GM19438 (cell line): ENCODE measurements at regions not wholly inside any gene's neighbourhood (a gene's known extent, or its start where the extent isn't known, plus 50 kb on each side); places are given as distances from the start of the nearest gene placed in this dataset.
"Not testable (repeated sequence)": the region's sequence is repeated elsewhere in the genome, so short reads cannot be mapped to it uniquely, and the experiment has no call there.

Source experiments
- ATAC-seq: cut with Tn5 transposase; IDR thresholded peaks from one replicate; pipeline ENCODE4 v1.9.1; 2021; ENCODE audit warnings: low read depth; ENCODE audit not compliant: unreplicated experiment

GRCh38 chrX:776061-776460 lies 145.5 kb downstream of the SHOX start:
- ATAC-seq, result no peak

GRCh38 chrX:774536-774935 lies 143.9 kb downstream of the SHOX start:
- no peak for ATAC-seq

GRCh38 chrX:773292-774025 lies 142.9 kb downstream of the SHOX start:
- no peak for ATAC-seq

- no peak for ATAC-seq
These were observed 140.9 kb downstream of the SHOX start for GRCh38 chrX:771536-771935.

GRCh38 chrX:769796-770195 lies 139.2 kb downstream of the SHOX start:
- ATAC-seq, result no peak

- ATAC-seq, result no peak
These were observed 138.0 kb downstream of the SHOX start for GRCh38 chrX:768596-768995.

- no peak for ATAC-seq
These were observed 128.3 kb downstream of the SHOX start for GRCh38 chrX:758917-759316.

- ATAC-seq, result no peak
These were observed 120.2 kb downstream of the SHOX start for GRCh38 chrX:750812-751211.

- ATAC-seq, result no peak
These were observed 119.7 kb downstream of the SHOX start for GRCh38 chrX:750263-750662.

GRCh38 chrX:747176-747575 lies 116.6 kb downstream of the SHOX start:
- no peak for ATAC-seq

- no peak for ATAC-seq
These were observed 109.0 kb downstream of the SHOX start for GRCh38 chrX:739611-740010.

GRCh38 chrX:737021-737420 lies 106.4 kb downstream of the SHOX start:
- not testable (repeated sequence) for ATAC-seq

GRCh38 chrX:734362-734761 lies 103.8 kb downstream of the SHOX start:
- no peak for ATAC-seq

GRCh38 chrX:733961-734360 lies 103.4 kb downstream of the SHOX start:
- ATAC-seq, result no peak

GRCh38 chrX:729583-730409 lies 99.2 kb downstream of the SHOX start:
- ATAC-seq, result no peak

GRCh38 chrX:729101-729500 lies 98.5 kb downstream of the SHOX start:
- ATAC-seq, result not testable (repeated sequence)

GRCh38 chrX:728639-729038 lies 98.0 kb downstream of the SHOX start:
- ATAC-seq, result not testable (repeated sequence)

GRCh38 chrX:727738-728621 lies 97.4 kb downstream of the SHOX start:
- no peak for ATAC-seq

GRCh38 chrX:725971-726370 lies 95.4 kb downstream of the SHOX start:
- ATAC-seq, result no peak

- no peak for ATAC-seq
These were observed 93.7 kb downstream of the SHOX start for GRCh38 chrX:724256-724655.

GRCh38 chrX:723781-724180 lies 93.2 kb downstream of the SHOX start:
- no peak for ATAC-seq
